BJ (cell line): ENCODE measurements at regions not wholly inside any gene's neighbourhood (a gene's known extent, or its start where the extent isn't known, plus 50 kb on each side); places are given as distances from the start of the nearest gene placed in this dataset.

Experiments used
- CTCF ChIA-PET: fragments of 350-600 bp; formaldehyde crosslinking; extraction: SDS; loops from one replicate; lab custom pipeline; 2021; ENCODE audit warnings: antibody characterized with exemption, inconsistent platforms; lab: Yijun Ruan, JAX
- POLR2A ChIA-PET: fragments of 300-600 bp; sonication (Branson Sonifier 250); formaldehyde crosslinking; extraction: SDS; loops from one replicate; lab custom pipeline; 2021; ENCODE audit warnings: antibody characterized with exemption; lab: Charles Lee
- DNase-seq: peaks from one replicate; pipeline ENCODE4 v3.0.0-alpha.2; 2011; ENCODE audit warnings: low read depth
- H3K27me3 ChIP-seq: 2 replicates; pipeline ENCODE4 v1.6.0; 2011; ENCODE audit warnings: low read length; ENCODE audit not compliant: control insufficient read depth, insufficient read depth
- H3K36me3 ChIP-seq: 2 replicates; pipeline ENCODE4 v1.5.1; 2011; ENCODE audit warnings: low read length; ENCODE audit not compliant: control insufficient read depth, insufficient read depth
- H3K4me3 ChIP-seq: 2 replicates; pipeline ENCODE4 v1.5.1; 2011; ENCODE audit warnings: low read depth, mild to moderate bottlenecking, control low read depth, low read length
- CTCF ChIP-seq: IDR thresholded peaks from 2 replicates; pipeline ENCODE4 v1.5.1; 2011; ENCODE audit warnings: low read depth, mild to moderate bottlenecking, control low read depth, inconsistent platforms, low read length, moderate library complexity; ENCODE audit not compliant: insufficient read depth

- CTCF ChIA-PET = no interaction called here
- Histone ChIP-seq H3K4me3 (no peak overlapping the region), H3K36me3 (no peaks in the 10 kb centered on the region), H3K27me3 (no peaks in the 10 kb centered on the region)
- TF ChIP-seq CTCF = no peak
- POLR2A ChIA-PET = no interaction called here
- DNase-seq = no peak
Measured at GRCh38 chr18:34345738-34346137, 121.0 kb upstream of the NOL4 start.

- ChIA-PET POLR2A (no interaction called here), CTCF (no interaction called here)
- no peak for DNase-seq
- H3K36me3 ChIP-seq = no peaks in the 10 kb centered on the region
- no peak for TF ChIP-seq CTCF
- no peaks in the 10 kb centered on the region for H3K27me3 ChIP-seq
- no peak overlapping the region for H3K4me3 ChIP-seq
Measured at GRCh38 chr18:34350778-34351177, 126.1 kb upstream of the NOL4 start.

GRCh38 chr18:34352385-34353163 is 127.9 kb upstream of the NOL4 start:
- ChIA-PET POLR2A (no interaction called here), CTCF (no interaction called here)
- no peak for DNase-seq
- Histone ChIP-seq H3K27me3 (no peaks in the 10 kb centered on the region), H3K36me3 (no peaks in the 10 kb centered on the region), H3K4me3 (no peak overlapping the region)
- TF ChIP-seq CTCF = no peak

- DNase-seq = no peak
- no peak for TF ChIP-seq CTCF
- ChIA-PET POLR2A (no interaction called here), CTCF (no interaction called here)
- Histone ChIP-seq H3K36me3 (no peaks in the 10 kb centered on the region), H3K4me3 (no peak overlapping the region), H3K27me3 (no peaks in the 10 kb centered on the region)
Measured at GRCh38 chr18:34354351-34354750, 129.6 kb upstream of the NOL4 start.

GRCh38 chr18:34357944-34358580 is 133.3 kb upstream of the NOL4 start:
- no peak overlapping the region for H3K4me3 ChIP-seq
- no peak for TF ChIP-seq CTCF
- ChIA-PET CTCF (no interaction called here), POLR2A (no interaction called here)
- H3K27me3 ChIP-seq = no peaks in the 10 kb centered on the region
- H3K36me3 ChIP-seq = no peaks in the 10 kb centered on the region
- DNase-seq = no peak
